Mesendoderm (in vitro differentiated cells): ENCODE measurements at regions not wholly inside any gene's neighbourhood (a gene's known extent, or its start where the extent isn't known, plus 50 kb on each side); places are given as distances from the start of the nearest gene placed in this dataset.

Source experiments
- DNase-seq: peaks from one replicate; pipeline ENCODE4 v3.0.0; 2013
- H2AK5ac ChIP-seq: 2 replicates; pipeline ENCODE4 v1.6.1; 2013; ENCODE audit warnings: low read length, inconsistent platforms
- H2BK120ac ChIP-seq: 2 replicates; pipeline ENCODE4 v1.6.1; 2013; ENCODE audit warnings: low read depth, mild to moderate bottlenecking, low read length, moderate library complexity, mixed read lengths
- H2BK15ac ChIP-seq: replicated peaks from 2 replicates; pipeline ENCODE4 v1.6.1; 2013; ENCODE audit warnings: low read depth, mild to moderate bottlenecking, moderate library complexity
- H2BK5ac ChIP-seq: 2 replicates; pipeline ENCODE4 v1.6.1; 2013; ENCODE audit warnings: low read length, inconsistent platforms
- H3K18ac ChIP-seq: 2 replicates; pipeline ENCODE4 v1.6.1; 2013; ENCODE audit warnings: mild to moderate bottlenecking, low read length, mixed read lengths
- H3K23ac ChIP-seq: one replicate; pipeline ENCODE4 v1.6.1; 2013; ENCODE audit warnings: low read length
- H3K27ac ChIP-seq: 2 replicates; pipeline ENCODE4 v1.5.1; 2013; ENCODE audit warnings: low read depth, mild to moderate bottlenecking, inconsistent platforms, low read length, moderate library complexity
- H3K27me3 ChIP-seq: 2 replicates; pipeline ENCODE4 v1.6.1; 2013; ENCODE audit warnings: low read length, control low read depth, mild to moderate bottlenecking, inconsistent platforms; ENCODE audit not compliant: insufficient read depth, poor library complexity
- H3K36me3 ChIP-seq: 2 replicates; pipeline ENCODE4 v1.6.1; 2013; ENCODE audit warnings: low read length, inconsistent platforms; ENCODE audit not compliant: control insufficient read depth, insufficient read depth
- H3K4ac ChIP-seq: one replicate; pipeline ENCODE4 v1.6.1; 2013; ENCODE audit warnings: low read depth, mild to moderate bottlenecking, low read length, moderate library complexity
- H3K4me1 ChIP-seq: 2 replicates; pipeline ENCODE4 v1.6.1; 2013; ENCODE audit warnings: low read depth, low read length, inconsistent platforms; ENCODE audit not compliant: control insufficient read depth
- H3K4me2 ChIP-seq: 2 replicates; pipeline ENCODE4 v1.6.1; 2013; ENCODE audit warnings: low read length
- H3K4me3 ChIP-seq: 2 replicates; pipeline ENCODE4 v1.5.1; 2013; ENCODE audit warnings: mild to moderate bottlenecking, low read length
- H3K56ac ChIP-seq: one replicate; pipeline ENCODE4 v1.6.1; 2013; ENCODE audit warnings: low read length
- H3K79me1 ChIP-seq: 2 replicates; pipeline ENCODE4 v1.6.1; 2013; ENCODE audit warnings: low read length, inconsistent platforms
- H3K79me2 ChIP-seq: 2 replicates; pipeline ENCODE4 v1.6.1; 2013; ENCODE audit warnings: mild to moderate bottlenecking, low read length; ENCODE audit not compliant: control insufficient read depth, insufficient read depth
- H3K9ac ChIP-seq: 2 replicates; pipeline ENCODE4 v1.6.1; 2013; ENCODE audit warnings: low read length, inconsistent platforms
- H4K5ac ChIP-seq: one replicate; pipeline ENCODE4 v1.6.1; 2013; ENCODE audit warnings: low read length
- H4K8ac ChIP-seq: one replicate; pipeline ENCODE4 v1.6.1; 2013; ENCODE audit warnings: low read depth, mild to moderate bottlenecking, control low read depth, low read length, moderate library complexity
- WGBS: extraction: QIAGEN DNeasy Blood & Tissue Kit; methylation state at CpG from one replicate; pipeline ENCODE4 v1.1.7; 2013; ENCODE audit warnings: low lambda C conversion rate, missing lambda C conversion rate; ENCODE audit not compliant: insufficient coverage; ENCODE audit errors: extremely low coverage; 5-methylcytosine and 5-hydroxymethylcytosine counted together

GRCh38 chr3:188026191-188026968 is 127.6 kb upstream of the LPP start:
- no peak for DNase-seq
- Histone ChIP-seq H2AK5ac (no peak overlapping the region), H2BK15ac (no peak overlapping the region), H2BK5ac (no peak overlapping the region), H3K23ac (no peak overlapping the region), H3K27me3 (no peaks in the 10 kb centered on the region), H3K36me3 (no peaks in the 10 kb centered on the region), H3K18ac (no peak overlapping the region), H3K4me1 (no peaks in the 10 kb centered on the region), H3K79me1 (no peaks in the 10 kb centered on the region), H3K27ac (no peak overlapping the region), H3K4me2 (no peak overlapping the region), H3K56ac (no peak overlapping the region), H2BK120ac (no peak overlapping the region), H3K79me2 (no peaks in the 10 kb centered on the region), H3K9ac (no peak overlapping the region), H4K5ac (no peak overlapping the region), H4K8ac (no peak overlapping the region), H3K4ac (no peak overlapping the region), H3K4me3 (no peak overlapping the region)
- no CpG with 5 or more reads among the region's 3 CpGs for WGBS

- H3K9ac ChIP-seq = no peak overlapping the region
- WGBS = no CpG with 5 or more reads among the region's 2 CpGs
- no peak overlapping the region for H3K56ac ChIP-seq
- no peaks in the 10 kb centered on the region for H3K27me3 ChIP-seq
- no peak for DNase-seq
- H3K4me3 ChIP-seq = no peak overlapping the region
- no peaks in the 10 kb centered on the region for H3K4me1 ChIP-seq
- H3K27ac ChIP-seq = no peak overlapping the region
- H2BK15ac ChIP-seq = no peak overlapping the region
- H3K79me2 ChIP-seq = no peaks in the 10 kb centered on the region
- H3K4me2 ChIP-seq = no peak overlapping the region
- no peak overlapping the region for H2BK5ac ChIP-seq
- H4K8ac ChIP-seq = no peak overlapping the region
- H3K18ac ChIP-seq = no peak overlapping the region
- H3K79me1 ChIP-seq = no peaks in the 10 kb centered on the region
- H2AK5ac ChIP-seq = no peak overlapping the region
- H4K5ac ChIP-seq = no peak overlapping the region
- H3K36me3 ChIP-seq = no peaks in the 10 kb centered on the region
- H2BK120ac ChIP-seq = no peak overlapping the region
- H3K23ac ChIP-seq = no peak overlapping the region
- H3K4ac ChIP-seq = no peak overlapping the region
Measured at GRCh38 chr3:188031121-188031520, 122.8 kb upstream of the LPP start.

- Histone ChIP-seq H4K8ac (no peak overlapping the region), H3K4me3 (no peak overlapping the region), H3K4ac (no peak overlapping the region), H3K4me1 (no peaks in the 10 kb centered on the region), H3K56ac (no peak overlapping the region), H3K4me2 (no peak overlapping the region), H2AK5ac (no peak overlapping the region), H3K18ac (no peak overlapping the region), H3K27ac (no peak overlapping the region), H2BK120ac (no peak overlapping the region), H4K5ac (no peak overlapping the region), H3K79me2 (no peaks in the 10 kb centered on the region), H2BK5ac (no peak overlapping the region), H3K23ac (no peak overlapping the region), H3K79me1 (no peaks in the 10 kb centered on the region), H3K36me3 (no peaks in the 10 kb centered on the region), H3K9ac (no peak overlapping the region), H2BK15ac (no peak overlapping the region), H3K27me3 (no peaks in the 10 kb centered on the region)
- no CpG with 5 or more reads among the region's 3 CpGs for WGBS
- no peak for DNase-seq
Measured at GRCh38 chr3:188034989-188035388, 119.0 kb upstream of the LPP start.

GRCh38 chr3:188036375-188037194 is 117.4 kb upstream of the LPP start:
- no peaks in the 10 kb centered on the region for H3K4me1 ChIP-seq
- no peak overlapping the region for H3K4me2 ChIP-seq
- no peak overlapping the region for H4K5ac ChIP-seq
- no peak overlapping the region for H3K18ac ChIP-seq
- no peak overlapping the region for H2AK5ac ChIP-seq
- no peaks in the 10 kb centered on the region for H3K36me3 ChIP-seq
- no peak overlapping the region for H2BK5ac ChIP-seq
- H3K9ac ChIP-seq = no peak overlapping the region
- H2BK15ac ChIP-seq = no peak overlapping the region
- H3K23ac ChIP-seq = no peak overlapping the region
- WGBS = no CpG with 5 or more reads among the region's 3 CpGs
- no peak overlapping the region for H3K4ac ChIP-seq
- H3K56ac ChIP-seq = no peak overlapping the region
- H3K27ac ChIP-seq = no peak overlapping the region
- no peaks in the 10 kb centered on the region for H3K79me1 ChIP-seq
- no peaks in the 10 kb centered on the region for H3K27me3 ChIP-seq
- H2BK120ac ChIP-seq = no peak overlapping the region
- no peak overlapping the region for H3K4me3 ChIP-seq
- no peak for DNase-seq
- no peaks in the 10 kb centered on the region for H3K79me2 ChIP-seq
- no peak overlapping the region for H4K8ac ChIP-seq

- Histone ChIP-seq H3K79me2 (no peaks in the 10 kb centered on the region), H3K4me2 (no peak overlapping the region), H3K27me3 (no peaks in the 10 kb centered on the region), H3K36me3 (no peaks in the 10 kb centered on the region), H3K18ac (no peak overlapping the region), H3K4me1 (no peaks in the 10 kb centered on the region), H3K9ac (no peak overlapping the region), H2BK15ac (no peak overlapping the region), H3K56ac (no peak overlapping the region), H3K4me3 (no peak overlapping the region), H3K4ac (no peak overlapping the region), H3K27ac (no peak overlapping the region), H2AK5ac (no peak overlapping the region), H2BK5ac (no peak overlapping the region), H4K8ac (no peak overlapping the region), H4K5ac (no peak overlapping the region), H2BK120ac (no peak overlapping the region), H3K23ac (no peak overlapping the region), H3K79me1 (no peaks in the 10 kb centered on the region)
- DNase-seq = peak; percentile 91
- no CpG with 5 or more reads among the region's 5 CpGs for WGBS
Measured at GRCh38 chr3:188037195-188037718, 116.7 kb upstream of the LPP start.
